ENCODE measurements at regions not wholly inside any gene's neighbourhood (a gene's known extent, or its start where the extent isn't known, plus 50 kb on each side); places are given as distances from the start of the nearest gene placed in this dataset.

DNA sequence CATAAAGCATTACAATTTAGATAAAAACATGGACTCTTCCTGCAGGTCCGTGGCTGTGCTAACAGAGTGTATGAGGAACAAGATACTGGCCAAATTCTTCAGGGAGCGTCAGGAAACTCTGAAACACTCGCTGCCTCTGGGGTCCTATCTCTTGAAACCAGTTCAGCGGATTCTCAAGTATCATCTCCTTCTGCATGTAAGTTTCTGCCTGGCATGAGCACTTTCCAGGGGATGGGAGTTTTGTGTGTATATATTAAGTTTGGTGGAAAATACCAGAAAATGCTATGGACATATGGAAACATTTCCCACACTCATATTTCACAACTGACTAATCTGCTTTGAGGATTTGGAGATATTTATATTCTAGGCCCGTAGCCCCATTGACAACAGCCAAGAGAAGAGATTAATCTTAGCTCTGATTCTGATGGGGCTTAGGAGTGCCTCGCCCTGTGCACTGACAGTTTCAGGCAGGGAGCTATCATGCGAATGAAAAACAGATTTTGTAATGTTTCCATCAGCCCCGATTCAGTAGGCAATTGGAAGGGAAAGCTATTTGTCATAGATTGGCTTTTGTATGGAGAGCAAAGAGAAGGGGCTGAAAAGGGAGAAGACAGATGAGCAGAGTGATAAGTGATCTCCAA, 64.7 kb upstream of the MTHFD1L start:
- no peak for TF ChIP-seq CTCF (IDR thresholded peaks at IDR 0.05)
- no peak for TF ChIP-seq POLR2AphosphoS5 (IDR thresholded peaks at IDR 0.05)
- no peak for TF ChIP-seq POLR2A (IDR thresholded peaks at IDR 0.05)

Measured in gastroesophageal sphincter (tissue), 3 donors.